A549 (cell line): ENCODE measurements at regions not wholly inside any gene's neighbourhood (a gene's known extent, or its start where the extent isn't known, plus 50 kb on each side); places are given as distances from the start of the nearest gene placed in this dataset.
A peak's percentile ranks its signal among the peaks of the same experiment; 100 is the strongest.

Source experiments
- ATAC-seq, 2 experiments: fragments of 200-7000 bp in 1 of 2; fragments of >200 bp in 1 of 2; cut with Nextera tagmentation in 1 of 2; cut with Tn5 transposase in 1 of 2; 3 replicates each; pipeline versions ENCODE4 v1.8.0 to v1.9.1; 2018 to 2020; ENCODE audit warnings: mild to moderate bottlenecking in 1 of 2, moderate library complexity in 1 of 2
- CTCF ChIA-PET: fragments of 300-600 bp; sonication (Branson Sonifier 250); formaldehyde crosslinking; extraction: SDS; loops from one replicate; lab custom pipeline; 2021; ENCODE audit warnings: antibody characterized with exemption, inconsistent platforms; lab: Yijun Ruan, JAX
- POLR2A ChIA-PET: fragments of 350-600 bp; formaldehyde crosslinking; extraction: SDS; loops from one replicate; lab custom pipeline; 2021; ENCODE audit warnings: antibody characterized with exemption, inconsistent platforms; lab: Yijun Ruan, JAX
- DNase-seq, 2 experiments: peaks; one replicate each; pipeline versions ENCODE4 v3.0.0 to v3.0.0-alpha.2; 2011 to 2016; ENCODE audit warnings: low read depth in 1 of 2, low spot score in 1 of 2
- FAIRE-seq: peaks from 2 replicates; lab custom pipeline; 2011; peaks lifted over from hg19 to GRCh38; lab: Jason Lieb, UNC
- H3K27ac ChIP-seq, 2 experiments: fragments of >200 bp; sonication (Bioruptor Twin); formaldehyde crosslinking; 3 replicates each; pipeline ENCODE4 v1.5.1; 2016 to 2017
- H3K4me1 ChIP-seq: fragments of >200 bp; sonication (Bioruptor Twin); formaldehyde crosslinking; 3 replicates; pipeline ENCODE4 v1.6.1; 2016
- H3K4me2 ChIP-seq: fragments of >200 bp; sonication (Bioruptor Twin); formaldehyde crosslinking; 3 replicates; pipeline ENCODE4 v1.6.1; 2016
- H3K4me3 ChIP-seq: fragments of >200 bp; sonication (Bioruptor Twin); formaldehyde crosslinking; 3 replicates; pipeline ENCODE4 v1.5.1; 2016
- H3K9me3 ChIP-seq: fragments of >200 bp; sonication (Bioruptor Twin); formaldehyde crosslinking; 3 replicates; pipeline ENCODE4 v1.6.1; 2016
- BHLHE40 ChIP-seq: IDR thresholded peaks from 2 replicates; pipeline ENCODE4 v1.6.1; 2012; ENCODE audit warnings: low read depth, low read length, inconsistent platforms
- CBX8 ChIP-seq: fragments of 200-600 bp; sonication (generic); IDR thresholded peaks from 2 replicates; pipeline ENCODE4 v1.6.1; 2016
- CHD2 ChIP-seq: fragments of 150-350 bp; IDR thresholded peaks from 2 replicates; pipeline ENCODE4 v1.6.1; 2014; ENCODE audit warnings: low read length; ENCODE audit not compliant: partially characterized antibody
- CHD4 ChIP-seq: fragments of 200-600 bp; sonication (generic); IDR thresholded peaks from 2 replicates; pipeline ENCODE4 v1.6.1; 2016; ENCODE audit warnings: antibody characterized with exemption, mild to moderate bottlenecking, borderline replicate concordance
- E2F6 ChIP-seq: IDR thresholded peaks from 2 replicates; pipeline ENCODE4 v1.6.1; 2012; ENCODE audit warnings: low read depth, borderline replicate concordance
- EHF ChIP-seq: fragments of 250-450 bp; sonication (Bioruptor Pico); IDR thresholded peaks from 2 replicates; pipeline ENCODE4 v1.5.0; 2020; ENCODE audit warnings: mild to moderate bottlenecking
- ESRRA ChIP-seq: fragments of 150-350 bp; IDR thresholded peaks from 2 replicates; pipeline ENCODE4 v1.6.1; 2014; ENCODE audit warnings: mild to moderate bottlenecking, low read length, borderline replicate concordance
- HDAC2 ChIP-seq: fragments of 200-600 bp; sonication (generic); IDR thresholded peaks from 2 replicates; pipeline ENCODE4 v1.6.1; 2016
- HES2 ChIP-seq: fragments of >200 bp; sonication (Bioruptor Twin); formaldehyde crosslinking; IDR thresholded peaks from 2 replicates; pipeline ENCODE4 v1.6.1; 2016
- HMGXB4 ChIP-seq: fragments of 250-450 bp; sonication (Bioruptor Pico); IDR thresholded peaks from 2 replicates; pipeline ENCODE4 v1.5.0; 2021; ENCODE audit warnings: mild to moderate bottlenecking, moderate library complexity, borderline replicate concordance
- HOXB13 ChIP-seq: fragments of 250-450 bp; sonication (Bioruptor Pico); IDR thresholded peaks from 2 replicates; pipeline ENCODE4 v1.5.0; 2020; ENCODE audit warnings: low read depth, mild to moderate bottlenecking, moderate library complexity
- HOXB5 ChIP-seq: fragments of 250-450 bp; sonication (Bioruptor Pico); IDR thresholded peaks from 2 replicates; pipeline ENCODE4 v1.5.0; 2020; ENCODE audit warnings: mild to moderate bottlenecking, moderate library complexity
- JUN ChIP-seq, 2 experiments: fragments of >200 bp; sonication (Bioruptor Twin); formaldehyde crosslinking; IDR thresholded peaks; 2 replicates in 1 of 2; 3 replicates in 1 of 2; pipeline ENCODE4 v1.6.1; 2016 to 2017
- MAFK ChIP-seq: fragments of 450-650 bp; IDR thresholded peaks from 2 replicates; pipeline ENCODE4 v1.6.1; 2014; ENCODE audit not compliant: partially characterized antibody
- MAX ChIP-seq: IDR thresholded peaks from 2 replicates; pipeline ENCODE4 v1.6.1; 2012
- MAZ ChIP-seq: fragments of 150-350 bp; IDR thresholded peaks from 2 replicates; pipeline ENCODE4 v1.6.1; 2014; ENCODE audit warnings: antibody characterized with exemption, low read depth, low read length, borderline replicate concordance
- NPAS2 ChIP-seq: fragments of 250-450 bp; sonication (Bioruptor Pico); IDR thresholded peaks from 2 replicates; pipeline ENCODE4 v1.8.0; 2022; ENCODE audit warnings: mild to moderate bottlenecking, moderate library complexity, borderline replicate concordance
- NR3C1 ChIP-seq: fragments of >200 bp; sonication (Bioruptor Twin); formaldehyde crosslinking; IDR thresholded peaks from 3 replicates; pipeline ENCODE4 v1.6.1; 2017
- POLR2A ChIP-seq: IDR thresholded peaks from 2 replicates; pipeline ENCODE4 v1.6.1; 2012; ENCODE audit warnings: mild to moderate bottlenecking, low read length
- RAD21 ChIP-seq, 2 experiments: fragments of >200 bp in 1 of 2; sonication (Bioruptor Twin) in 1 of 2; formaldehyde crosslinking in 1 of 2; IDR thresholded peaks in 1 of 2; conservative IDR thresholded peaks in 1 of 2; 2 replicates in 1 of 2; 3 replicates in 1 of 2; pipeline ENCODE4 v1.6.1; 2012 to 2018; ENCODE audit warnings: inconsistent platforms in 1 of 2
- RARB ChIP-seq: fragments of 250-450 bp; sonication (Bioruptor Pico); IDR thresholded peaks from 2 replicates; pipeline ENCODE4 v1.8.0; 2021; ENCODE audit warnings: mild to moderate bottlenecking, moderate library complexity
- TFCP2L1 ChIP-seq: fragments of 250-450 bp; sonication (Bioruptor Pico); IDR thresholded peaks from 2 replicates; pipeline ENCODE4 v1.5.0; 2021; ENCODE audit warnings: mild to moderate bottlenecking
- TP53 ChIP-seq: fragments of 250-450 bp; sonication (Bioruptor Pico); IDR thresholded peaks from 2 replicates; pipeline ENCODE4 v1.5.0; 2021; ENCODE audit warnings: mild to moderate bottlenecking, moderate library complexity
- USF2 ChIP-seq: fragments of 450-650 bp; IDR thresholded peaks from 2 replicates; pipeline ENCODE4 v1.6.1; 2014; ENCODE audit warnings: antibody characterized with exemption
- ZNF302 ChIP-seq: fragments of 250-450 bp; sonication (Bioruptor Pico); IDR thresholded peaks from 2 replicates; pipeline ENCODE4 v1.9.0; 2021; ENCODE audit warnings: inconsistent platforms, mild to moderate bottlenecking, moderate library complexity
- WGBS: methylation state at CpG from one replicate; pipeline ENCODE4 v1.1.6; 2017; ENCODE audit errors: missing lambda C conversion rate; 5-methylcytosine and 5-hydroxymethylcytosine counted together

GRCh38 chr21:28758883-28759242 lies 233.8 kb downstream of the LTN1 start:
- CTCF ChIA-PET, result interaction anchor here (0.6 to 2.4 kb wide), 2 partner anchors 14 to 672 kb away, joined by 3 to 7 read pairs; no protein-coding TSS in a partner anchor
- POLR2A ChIA-PET, result no interaction called here
- no peaks in the 10 kb centered on the region for H3K4me1 ChIP-seq
- no peak overlapping the region for H3K27ac ChIP-seq
- DNase-seq, result no peak
- 0% methylated on average over 1 of the region's 1 CpG for WGBS
- no peaks in the 10 kb centered on the region for H3K9me3 ChIP-seq
- no peak overlapping the region for H3K4me3 ChIP-seq
- FAIRE-seq, result no peak
- H3K4me2 ChIP-seq, result no peak overlapping the region
- ATAC-seq, result no peak
- no peak for TF ChIP-seq POLR2A
- no peak for TF ChIP-seq CBX8
- TF ChIP-seq HDAC2, result no peak
- TF ChIP-seq CHD2, result no peak
- no peak for TF ChIP-seq BHLHE40
- TF ChIP-seq EHF (CRISPR knock-in tag), result no peak
- no peak for TF ChIP-seq NPAS2 (CRISPR knock-in tag)
- no peak for TF ChIP-seq E2F6
- TF ChIP-seq HES2, result no peak
- TF ChIP-seq CHD4, result no peak
- no peak for TF ChIP-seq MAX
- TF ChIP-seq RAD21 (conservative IDR thresholded peaks at IDR 0.05 in 1 of 2, IDR thresholded peaks at IDR 0.05 in 1 of 2), result no peak
- TF ChIP-seq TP53, result no peak
- TF ChIP-seq MAZ, result no peak

- ChIA-PET CTCF (interaction anchor here (0.6 to 2.4 kb wide), 2 partner anchors 13 to 672 kb away, joined by 3 to 7 read pairs; no protein-coding TSS in a partner anchor), POLR2A (no interaction called here)
- FAIRE-seq (no peak), DNase-seq (no peak), ATAC-seq (no peak)
- no peak overlapping the region for H3K4me3 ChIP-seq
- WGBS, result 9% methylated on average over 7 of the region's 7 CpGs
- no peak overlapping the region for H3K27ac ChIP-seq
- peak; percentile 44 for TF ChIP-seq MAFK
- no peak for TF ChIP-seq USF2
- no peak for TF ChIP-seq TFCP2L1 (CRISPR knock-in tag)
- TF ChIP-seq HMGXB4 (CRISPR knock-in tag), result no peak
- H3K4me2 ChIP-seq, result no peak overlapping the region
- no peaks in the 10 kb centered on the region for H3K4me1 ChIP-seq
- H3K9me3 ChIP-seq, result no peaks in the 10 kb centered on the region
Observed at GRCh38 chr21:28758042-28758882, 234.4 kb downstream of the LTN1 start.

- H3K4me1 ChIP-seq, result no peaks in the 10 kb centered on the region
- DNase-seq, result no peak
- FAIRE-seq, result no peak
- TF ChIP-seq HOXB5 (no peak), MAFK (no peak), HOXB13 (CRISPR knock-in tag) (no peak), ESRRA (no peak), NR3C1 (no peak), HES2 (no peak), JUN (IDR thresholded peaks at IDR 0.05) (no peak), TP53 (no peak), ZNF302 (CRISPR knock-in tag) (no peak), RARB (CRISPR knock-in tag) (no peak)
- H3K9me3 ChIP-seq, result no peaks in the 10 kb centered on the region
- H3K27ac ChIP-seq, result no peak overlapping the region
- 17% methylated on average over 2 of the region's 3 CpGs for WGBS
- no peak overlapping the region for H3K4me3 ChIP-seq
- ATAC-seq, result no peak
- H3K4me2 ChIP-seq, result no peak overlapping the region
- ChIA-PET POLR2A (no interaction called here), CTCF (interaction anchor here (2.3 kb wide), 1 partner anchor 9 kb away, joined by 10 read pairs; no protein-coding TSS in a partner anchor)
Observed at GRCh38 chr21:28754862-28755261, 237.8 kb downstream of the LTN1 start.
